Stomach (tissue), 8 donors: ENCODE measurements at regions not wholly inside any gene's neighbourhood (a gene's known extent, or its start where the extent isn't known, plus 50 kb on each side); places are given as distances from the start of the nearest gene placed in this dataset.

Source experiments
- DNase-seq, 2 donors: peaks; one replicate each; pipeline versions ENCODE4 v3.0.0 to v3.0.0-alpha.2; 2013 to 2019
- H3K27ac ChIP-seq, 5 donors: fragments of 200-600 bp in 4 of 5; sonication (generic) in 4 of 5; one replicate each; pipeline ENCODE4 v1.5.1; 2013 to 2019; ENCODE audit warnings: mild to moderate bottlenecking in 1 of 5, moderate library complexity in 1 of 5
- H3K27me3 ChIP-seq, 3 donors: fragments of 200-600 bp; sonication (generic); one replicate each; pipeline ENCODE4 v1.5.1; 2017 to 2019; ENCODE audit warnings: mixed run types in 1 of 3
- H3K36me3 ChIP-seq, 4 donors: fragments of 200-600 bp; sonication (generic); 1 replicate in 3 of 4; 2 replicates in 1 of 4; pipeline ENCODE4 v1.5.1; 2016 to 2019
- H3K4me1 ChIP-seq, 4 donors: fragments of 200-600 bp; sonication (generic); one replicate each; pipeline ENCODE4 v1.5.1; 2016 to 2019
- H3K4me3 ChIP-seq, 4 donors: fragments of 200-600 bp; sonication (generic) in 3 of 4; one replicate each; pipeline ENCODE4 v1.5.1; 2016 to 2019; ENCODE audit warnings: mild to moderate bottlenecking in 1 of 4
- H3K9me3 ChIP-seq, 4 donors: fragments of 200-600 bp; sonication (generic); one replicate each; pipeline ENCODE4 v1.5.1; 2016 to 2019
- EP300 ChIP-seq: sonication (generic); formaldehyde crosslinking; IDR thresholded peaks from one replicate; pipeline ENCODE4 v1.6.1; 2017; ENCODE audit warnings: antibody characterized with exemption
- POLR2A ChIP-seq, 4 donors: fragments of 450-650 bp; IDR thresholded peaks; one replicate each; pipeline ENCODE4 v1.6.1; 2016; ENCODE audit warnings: antibody characterized with exemption in 4 of 4, control low read depth in 2 of 4, mild to moderate bottlenecking in 1 of 4, moderate library complexity in 1 of 4
- POLR2AphosphoS5 ChIP-seq, 3 donors: sonication (generic); formaldehyde crosslinking; IDR thresholded peaks; one replicate each; pipeline ENCODE4 v1.6.1; 2016; ENCODE audit warnings: antibody characterized with exemption in 3 of 3
- WGBS, 5 donors: extraction: QIAGEN DNeasy Blood & Tissue Kit in 3 of 5; methylation state at CpG; one replicate each; pipeline versions ENCODE4 v1.1.5 to v1.1.7; 2013 to 2018; 5-methylcytosine and 5-hydroxymethylcytosine counted together
- intact Hi-C: fragments of 100-400 bp; cut with DNase I; formaldehyde crosslinking; loops from one replicate; pipeline ENCODE4 v1.15.1; 2023; ENCODE audit warnings: low total_unique reads
- TF ChIP-seq, protein P1 (sequence below), 7 experiments: fragments of 450-650 bp in 4 of 7; fragments of 200-600 bp in 3 of 7; sonication (generic) in 3 of 7; IDR thresholded peaks; one replicate each; pipeline ENCODE4 v1.5.1; 2016 to 2019; ENCODE audit warnings: antibody characterized with exemption in 7 of 7, control low read depth in 2 of 7, mild to moderate bottlenecking in 1 of 7
- donor health status: healthy with polysubstance abuse.
- donor health status: Bipolar disorder and iron deficiency.
- donor health status: healthy.

DNA sequence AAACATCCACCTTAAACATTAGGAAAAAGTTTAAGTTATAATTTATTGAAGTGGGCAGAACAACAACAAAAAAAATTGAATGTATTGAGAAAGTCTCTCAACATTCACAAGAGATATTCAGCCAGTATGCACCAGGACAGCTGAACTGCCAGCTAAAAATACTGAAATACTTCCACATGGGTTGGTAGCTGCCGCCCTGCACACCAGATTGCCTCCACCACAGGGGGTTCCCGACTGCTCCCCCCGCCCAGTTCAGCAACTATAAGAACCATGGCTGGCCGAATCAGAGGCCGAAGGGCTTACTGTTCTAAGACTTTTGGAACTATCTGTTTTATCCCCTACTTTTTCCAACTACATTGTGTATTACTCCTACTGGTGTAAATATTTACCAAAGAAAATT is 150.0 kb upstream of the LRP1B start:
- Histone ChIP-seq H3K36me3 (no peaks in the 10 kb centered on the region), H3K4me3 (no peak overlapping the region), H3K4me1 (no peaks in the 10 kb centered on the region), H3K9me3 (peaks cover 0 to 5% (median 0%) of the 10 kb centered on the region in 4 donors), H3K27me3 (no peaks in the 10 kb centered on the region), H3K27ac (no peak overlapping the region)
- DNase-seq = no peak
- no peak for TF ChIP-seq POLR2AphosphoS5 (IDR thresholded peaks at IDR 0.05)
- no peak for TF ChIP-seq POLR2A (IDR thresholded peaks at IDR 0.05)
- no peak for TF ChIP-seq EP300
- TF ChIP-seq, protein P1, sequence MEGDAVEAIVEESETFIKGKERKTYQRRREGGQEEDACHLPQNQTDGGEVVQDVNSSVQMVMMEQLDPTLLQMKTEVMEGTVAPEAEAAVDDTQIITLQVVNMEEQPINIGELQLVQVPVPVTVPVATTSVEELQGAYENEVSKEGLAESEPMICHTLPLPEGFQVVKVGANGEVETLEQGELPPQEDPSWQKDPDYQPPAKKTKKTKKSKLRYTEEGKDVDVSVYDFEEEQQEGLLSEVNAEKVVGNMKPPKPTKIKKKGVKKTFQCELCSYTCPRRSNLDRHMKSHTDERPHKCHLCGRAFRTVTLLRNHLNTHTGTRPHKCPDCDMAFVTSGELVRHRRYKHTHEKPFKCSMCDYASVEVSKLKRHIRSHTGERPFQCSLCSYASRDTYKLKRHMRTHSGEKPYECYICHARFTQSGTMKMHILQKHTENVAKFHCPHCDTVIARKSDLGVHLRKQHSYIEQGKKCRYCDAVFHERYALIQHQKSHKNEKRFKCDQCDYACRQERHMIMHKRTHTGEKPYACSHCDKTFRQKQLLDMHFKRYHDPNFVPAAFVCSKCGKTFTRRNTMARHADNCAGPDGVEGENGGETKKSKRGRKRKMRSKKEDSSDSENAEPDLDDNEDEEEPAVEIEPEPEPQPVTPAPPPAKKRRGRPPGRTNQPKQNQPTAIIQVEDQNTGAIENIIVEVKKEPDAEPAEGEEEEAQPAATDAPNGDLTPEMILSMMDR (IDR thresholded peaks at IDR 0.05) = no peak
- intact Hi-C loops = no loop called here
- 71 to 81% (median 74%) methylated on average over 5 of the region's 5 CpGs for WGBS, 5 donors

DNA sequence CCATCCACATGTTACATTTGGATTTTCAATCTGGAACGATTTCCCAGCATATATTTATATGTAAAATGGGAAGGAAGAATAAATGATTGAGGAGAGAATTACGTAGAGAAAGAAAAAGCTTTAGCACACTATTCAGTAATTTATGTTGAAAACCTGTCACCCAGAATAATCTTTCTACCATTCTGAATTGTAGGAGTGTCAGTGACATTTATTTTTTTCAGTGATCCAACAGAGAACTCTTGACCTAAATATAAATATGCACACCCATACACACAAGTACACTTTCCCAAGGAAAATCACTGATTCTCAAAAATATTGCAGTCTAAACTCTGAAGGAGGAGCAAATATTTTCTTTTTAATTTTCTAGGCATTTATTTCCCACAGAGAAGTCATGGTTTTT is 140.2 kb upstream of the LRP1B start:
- no peaks in the 10 kb centered on the region for H3K4me1 ChIP-seq
- intact Hi-C loops = no loop called here
- H3K9me3 ChIP-seq = peaks cover 0 to 6% (median 0%) of the 10 kb centered on the region in 4 donors
- H3K36me3 ChIP-seq = no peaks in the 10 kb centered on the region
- whole genome bisulfite sequencing, 5 donors = 58 to 72% (median 63%) methylated on average over 2 of the region's 2 CpGs
- no peak overlapping the region for H3K27ac ChIP-seq
- no peak for DNase-seq
- no peaks in the 10 kb centered on the region for H3K27me3 ChIP-seq
- TF ChIP-seq, protein P1 (IDR thresholded peaks at IDR 0.05) = no peak
- TF ChIP-seq EP300 (no peak), POLR2AphosphoS5 (IDR thresholded peaks at IDR 0.05) (no peak), POLR2A (IDR thresholded peaks at IDR 0.05) (no peak)
- H3K4me3 ChIP-seq = no peak overlapping the region

DNA sequence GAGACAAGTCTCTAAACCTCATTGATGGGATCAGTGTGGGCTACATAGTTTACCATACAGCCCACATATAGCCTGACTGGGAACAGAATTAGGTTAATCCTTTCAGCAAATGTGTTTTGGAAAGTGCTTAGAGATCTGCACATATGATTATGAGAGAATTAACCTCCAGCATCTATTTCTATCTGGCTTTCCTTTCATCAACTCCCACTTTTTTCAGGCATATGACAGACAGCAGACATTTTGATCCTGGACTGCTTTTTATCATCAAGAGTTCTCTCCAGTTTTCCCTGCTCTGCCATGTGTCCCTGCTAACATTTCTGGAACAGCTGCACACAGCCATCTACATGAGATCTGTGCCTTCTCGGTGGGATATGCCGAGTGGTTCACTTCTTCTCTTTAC is 139.5 kb upstream of the LRP1B start:
- DNase-seq = no peak
- Histone ChIP-seq H3K27ac (no peak overlapping the region), H3K4me3 (no peak overlapping the region), H3K4me1 (no peaks in the 10 kb centered on the region), H3K36me3 (no peaks in the 10 kb centered on the region), H3K9me3 (peaks cover 0 to 2% (median 0%) of the 10 kb centered on the region in 4 donors), H3K27me3 (no peaks in the 10 kb centered on the region)
- WGBS, 5 donors = 53 to 87% (median 73%) methylated on average over 2 of the region's 2 CpGs
- intact Hi-C loops = no loop called here
- TF ChIP-seq EP300 = no peak
- no peak for TF ChIP-seq POLR2A (IDR thresholded peaks at IDR 0.05)
- TF ChIP-seq POLR2AphosphoS5 (IDR thresholded peaks at IDR 0.05) = no peak
- TF ChIP-seq, protein P1 (IDR thresholded peaks at IDR 0.05) = no peak

DNA sequence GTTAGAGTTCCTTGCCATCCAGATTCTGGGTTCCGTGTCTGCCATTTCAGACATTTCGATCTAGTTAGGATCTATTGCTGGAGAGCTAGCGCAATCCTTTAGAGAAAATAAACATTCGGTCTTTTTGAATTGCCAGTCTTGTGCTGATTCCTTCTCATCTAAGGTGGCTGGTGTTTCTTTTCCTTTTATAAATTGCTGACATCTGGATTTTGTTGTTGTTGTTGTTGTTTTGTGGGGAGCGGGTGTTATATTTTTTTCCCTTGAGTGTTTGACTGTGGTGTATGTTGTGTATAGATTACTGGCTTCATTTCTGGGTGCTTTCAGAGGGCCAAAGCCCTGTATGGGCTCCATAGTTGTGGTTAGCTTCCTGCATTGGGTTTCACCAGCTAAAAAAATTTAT is 128.5 kb upstream of the LRP1B start:
- H3K4me1 ChIP-seq = no peaks in the 10 kb centered on the region
- intact Hi-C loops = no loop called here
- DNase-seq = no peak
- no peaks in the 10 kb centered on the region for H3K27me3 ChIP-seq
- H3K4me3 ChIP-seq = no peak overlapping the region
- H3K36me3 ChIP-seq = no peaks in the 10 kb centered on the region
- H3K9me3 ChIP-seq = peaks cover 0 to 29% (median 6%) of the 10 kb centered on the region in 4 donors
- TF ChIP-seq, protein P1 (IDR thresholded peaks at IDR 0.05) = no peak
- TF ChIP-seq EP300 (no peak), POLR2A (IDR thresholded peaks at IDR 0.05) (no peak), POLR2AphosphoS5 (IDR thresholded peaks at IDR 0.05) (no peak)
- no peak overlapping the region for H3K27ac ChIP-seq
- 94 to 97% (median 94%) methylated on average over 5 of the region's 5 CpGs for WGBS, 5 donors
